Esophagus squamous epithelium (tissue), 5 donors: ENCODE measurements at regions not wholly inside any gene's neighbourhood (a gene's known extent, or its start where the extent isn't known, plus 50 kb on each side); places are given as distances from the start of the nearest gene placed in this dataset.

ENCODE experiments used
- DNase-seq: peaks from one replicate; lab custom pipeline; 2025; lab: John Stamatoyannopoulos, UW
- H3K27ac ChIP-seq, 4 donors: fragments of 200-600 bp; sonication (generic); one replicate each; pipeline ENCODE4 v1.5.1; 2016 to 2019; ENCODE audit warnings: mild to moderate bottlenecking in 1 of 4
- H3K27me3 ChIP-seq, 4 donors: fragments of 200-600 bp; sonication (generic); 1 replicate in 3 of 4; 2 replicates in 1 of 4; pipeline versions ENCODE4 v1.5.1 to v1.6.0; 2017 to 2021; ENCODE audit warnings: antibody characterized with exemption in 1 of 4
- H3K36me3 ChIP-seq, 3 donors: fragments of 200-600 bp; sonication (generic); one replicate each; pipeline ENCODE4 v1.5.1; 2016 to 2019
- H3K4me1 ChIP-seq, 3 donors: fragments of 200-600 bp; sonication (generic); one replicate each; pipeline ENCODE4 v1.5.1; 2017 to 2019
- H3K4me3 ChIP-seq, 4 donors: fragments of 200-600 bp; sonication (generic); 1 replicate in 3 of 4; 2 replicates in 1 of 4; pipeline ENCODE4 v1.5.1; 2016 to 2019; ENCODE audit warnings: mild to moderate bottlenecking in 2 of 4, moderate library complexity in 1 of 4
- H3K9me3 ChIP-seq, 3 donors: fragments of 200-600 bp; sonication (generic); one replicate each; pipeline ENCODE4 v1.5.1; 2016 to 2019
- POLR2A ChIP-seq, 4 donors: fragments of 450-650 bp; IDR thresholded peaks; one replicate each; pipeline ENCODE4 v1.6.1; 2017; ENCODE audit warnings: antibody characterized with exemption in 4 of 4, mild to moderate bottlenecking in 4 of 4, moderate library complexity in 3 of 4
- WGBS, 2 donors: methylation state at CpG; one replicate each; pipeline ENCODE4 v1.1.5; 2018; 5-methylcytosine and 5-hydroxymethylcytosine counted together
- intact Hi-C: fragments of 100-400 bp; cut with DNase I; formaldehyde crosslinking; loops from one replicate; pipeline ENCODE4 v1.15.0; 2022
- TF ChIP-seq, protein P1 (sequence below), 6 experiments: fragments of 450-650 bp in 4 of 6; fragments of 200-600 bp in 2 of 6; sonication (generic) in 2 of 6; IDR thresholded peaks; one replicate each; pipeline ENCODE4 v1.5.1; 2016 to 2019; ENCODE audit warnings: antibody characterized with exemption in 6 of 6, mild to moderate bottlenecking in 4 of 6, moderate library complexity in 4 of 6
- donor health status: DM: yes; HTN: yes; CAD: no.

DNA sequence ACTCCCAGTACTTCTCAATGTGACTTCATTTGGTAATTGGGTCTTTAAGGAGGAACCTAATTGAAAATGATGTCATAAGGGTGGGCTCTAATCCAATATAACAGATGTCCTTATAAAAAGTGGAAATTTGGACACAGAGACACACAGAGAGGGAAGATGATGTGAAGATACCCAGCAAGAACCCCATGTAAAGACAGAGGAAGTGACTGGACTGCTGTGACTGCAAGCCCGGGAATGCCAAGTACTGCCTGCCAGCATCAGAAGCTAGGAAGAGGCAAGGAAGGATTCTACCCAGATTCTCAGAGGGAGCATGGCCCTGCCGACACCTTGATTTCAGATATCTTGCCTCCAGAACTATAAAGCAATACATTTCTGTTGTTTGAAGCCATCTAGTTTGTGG is 239.3 kb downstream of the KCTD12 start:
- H3K4me3 ChIP-seq, result no peak overlapping the region
- no peaks in the 10 kb centered on the region for H3K27me3 ChIP-seq
- intact Hi-C loops, result no loop called here
- H3K27ac ChIP-seq, result no peak overlapping the region
- WGBS, 2 donors, result 82 to 88% methylated on average over 2 of the region's 2 CpGs
- TF ChIP-seq, protein P1, sequence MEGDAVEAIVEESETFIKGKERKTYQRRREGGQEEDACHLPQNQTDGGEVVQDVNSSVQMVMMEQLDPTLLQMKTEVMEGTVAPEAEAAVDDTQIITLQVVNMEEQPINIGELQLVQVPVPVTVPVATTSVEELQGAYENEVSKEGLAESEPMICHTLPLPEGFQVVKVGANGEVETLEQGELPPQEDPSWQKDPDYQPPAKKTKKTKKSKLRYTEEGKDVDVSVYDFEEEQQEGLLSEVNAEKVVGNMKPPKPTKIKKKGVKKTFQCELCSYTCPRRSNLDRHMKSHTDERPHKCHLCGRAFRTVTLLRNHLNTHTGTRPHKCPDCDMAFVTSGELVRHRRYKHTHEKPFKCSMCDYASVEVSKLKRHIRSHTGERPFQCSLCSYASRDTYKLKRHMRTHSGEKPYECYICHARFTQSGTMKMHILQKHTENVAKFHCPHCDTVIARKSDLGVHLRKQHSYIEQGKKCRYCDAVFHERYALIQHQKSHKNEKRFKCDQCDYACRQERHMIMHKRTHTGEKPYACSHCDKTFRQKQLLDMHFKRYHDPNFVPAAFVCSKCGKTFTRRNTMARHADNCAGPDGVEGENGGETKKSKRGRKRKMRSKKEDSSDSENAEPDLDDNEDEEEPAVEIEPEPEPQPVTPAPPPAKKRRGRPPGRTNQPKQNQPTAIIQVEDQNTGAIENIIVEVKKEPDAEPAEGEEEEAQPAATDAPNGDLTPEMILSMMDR (IDR thresholded peaks at IDR 0.05), result no peak
- no peak for TF ChIP-seq POLR2A (IDR thresholded peaks at IDR 0.05)
- no peaks in the 10 kb centered on the region for H3K9me3 ChIP-seq
- H3K4me1 ChIP-seq, result no peaks in the 10 kb centered on the region
- H3K36me3 ChIP-seq, result no peaks in the 10 kb centered on the region
- no peak for DNase-seq

DNA sequence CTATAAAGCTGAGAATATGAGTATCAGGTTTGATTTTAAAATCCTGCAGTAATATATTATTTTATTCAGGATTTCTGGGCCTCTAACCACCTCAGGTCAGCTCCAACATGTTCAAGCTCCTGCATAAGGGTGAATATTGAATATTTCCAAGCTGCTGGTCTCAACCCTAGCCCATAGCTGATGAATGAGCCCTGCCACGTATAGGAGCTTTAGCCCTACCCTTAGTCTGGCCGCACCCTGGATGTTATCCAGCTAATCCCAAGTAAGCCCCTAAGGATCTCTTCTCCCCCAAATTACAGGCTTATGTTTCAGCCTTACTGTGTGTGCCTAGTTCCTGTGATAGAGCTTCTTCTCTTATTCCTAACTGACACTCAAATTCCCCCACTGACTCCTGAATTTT is 240.6 kb downstream of the KCTD12 start:
- WGBS, 2 donors, result 74 to 88% methylated on average over 2 of the region's 2 CpGs
- Histone ChIP-seq H3K27ac (no peak overlapping the region), H3K27me3 (no peaks in the 10 kb centered on the region), H3K4me1 (no peaks in the 10 kb centered on the region), H3K9me3 (no peaks in the 10 kb centered on the region), H3K36me3 (no peaks in the 10 kb centered on the region), H3K4me3 (no peak overlapping the region)
- DNase-seq, result no peak
- TF ChIP-seq, protein P1 (IDR thresholded peaks at IDR 0.05), result no peak
- TF ChIP-seq POLR2A (IDR thresholded peaks at IDR 0.05), result no peak
- intact Hi-C loops, result no loop called here

DNA sequence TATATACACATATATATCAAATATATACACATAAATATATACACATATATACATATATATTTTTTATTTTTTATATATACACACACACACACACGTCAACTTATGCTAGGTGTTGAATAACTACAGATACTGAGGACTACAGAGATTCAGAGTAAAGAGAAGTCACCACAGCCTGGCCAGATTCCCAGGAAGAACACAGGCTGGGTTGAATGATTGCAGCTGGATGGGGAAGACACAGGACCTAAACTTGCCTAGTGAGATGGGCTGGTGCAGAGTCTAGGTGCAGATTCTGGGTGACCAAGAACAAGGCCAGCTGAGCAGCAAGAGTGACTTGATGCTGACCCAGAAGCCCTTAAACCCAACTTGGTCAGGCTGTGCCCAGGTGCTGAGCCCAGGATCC is 241.3 kb downstream of the KCTD12 start:
- Histone ChIP-seq H3K36me3 (no peaks in the 10 kb centered on the region), H3K27ac (no peak overlapping the region), H3K9me3 (no peaks in the 10 kb centered on the region), H3K27me3 (no peaks in the 10 kb centered on the region), H3K4me1 (no peaks in the 10 kb centered on the region), H3K4me3 (no peak overlapping the region)
- TF ChIP-seq, protein P1 (IDR thresholded peaks at IDR 0.05), result no peak
- no peak for TF ChIP-seq POLR2A (IDR thresholded peaks at IDR 0.05)
- DNase-seq, result no peak
- intact Hi-C loops, result no loop called here
- 0 to 6% methylated on average over 1 of the region's 1 CpG for WGBS, 2 donors

DNA sequence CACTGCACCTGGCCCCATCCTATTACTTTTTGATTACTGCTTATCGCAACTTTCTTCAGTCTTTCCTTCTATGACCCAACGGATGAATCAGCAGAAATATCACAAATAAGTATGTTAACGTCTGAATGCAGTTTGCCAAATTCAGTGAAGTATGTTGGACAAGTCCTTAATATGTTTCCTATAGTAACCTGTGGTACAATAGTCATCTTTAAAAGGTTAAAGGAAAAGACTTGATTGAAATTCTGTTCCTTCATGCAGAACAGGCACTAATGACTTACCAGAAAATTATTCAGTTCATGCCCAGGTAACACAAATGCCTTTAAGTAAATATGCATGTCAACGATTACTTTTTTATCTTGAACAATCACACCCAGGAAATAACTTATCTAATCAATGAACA is 242.6 kb downstream of the KCTD12 start:
- no peaks in the 10 kb centered on the region for H3K9me3 ChIP-seq
- no peak for DNase-seq
- H3K4me3 ChIP-seq, result no peak overlapping the region
- intact Hi-C loops, result no loop called here
- no peaks in the 10 kb centered on the region for H3K36me3 ChIP-seq
- H3K27ac ChIP-seq, result no peak overlapping the region
- H3K27me3 ChIP-seq, result no peaks in the 10 kb centered on the region
- 74 to 85% methylated on average over 4 of the region's 4 CpGs for WGBS, 2 donors
- H3K4me1 ChIP-seq, result no peaks in the 10 kb centered on the region
- no peak for TF ChIP-seq POLR2A (IDR thresholded peaks at IDR 0.05)
- TF ChIP-seq, protein P1 (IDR thresholded peaks at IDR 0.05), result no peak

DNA sequence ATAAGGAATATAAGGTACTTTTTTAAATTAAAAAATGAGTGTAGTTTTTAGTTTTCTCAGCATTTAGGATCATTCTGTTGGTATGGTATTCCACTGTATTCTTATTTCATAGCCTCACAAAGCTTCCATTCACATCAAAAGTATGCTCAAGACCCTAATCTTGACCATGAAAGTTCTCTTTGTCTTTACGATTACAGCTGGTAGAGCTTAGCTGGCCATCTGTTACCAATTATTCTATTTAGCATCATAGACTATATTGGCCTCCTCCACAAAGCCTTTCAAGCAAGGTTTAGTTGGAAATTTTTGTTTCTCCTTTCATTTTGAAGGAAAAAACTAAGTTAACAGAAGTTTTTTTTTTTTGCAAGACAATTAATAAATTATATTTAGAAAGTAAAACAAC is 245.1 kb downstream of the KCTD12 start:
- no peak overlapping the region for H3K27ac ChIP-seq

More for the DNA sequence above, 245.1 kb downstream of the KCTD12 start:
- DNase-seq, result no peak
- H3K4me1 ChIP-seq, result no peaks in the 10 kb centered on the region
- H3K36me3 ChIP-seq, result no peaks in the 10 kb centered on the region
- intact Hi-C loops, result no loop called here
- no peaks in the 10 kb centered on the region for H3K9me3 ChIP-seq
- H3K4me3 ChIP-seq, result no peak overlapping the region
- H3K27me3 ChIP-seq, result no peaks in the 10 kb centered on the region
- TF ChIP-seq POLR2A (IDR thresholded peaks at IDR 0.05), result no peak
- TF ChIP-seq, protein P1 (IDR thresholded peaks at IDR 0.05), result no peak
- 73 to 76% methylated on average over 1 of the region's 1 CpG for WGBS, 2 donors
